Globus pallidus (tissue), 1 donor: ENCODE measurements at regions not wholly inside any gene's neighbourhood (a gene's known extent, or its start where the extent isn't known, plus 50 kb on each side); places are given as distances from the start of the nearest gene placed in this dataset.

ENCODE experiments used
- DNase-seq: peaks from one replicate; pipeline ENCODE4 v3.0.0-alpha.2; 2015; ENCODE audit warnings: low spot score

DNA sequence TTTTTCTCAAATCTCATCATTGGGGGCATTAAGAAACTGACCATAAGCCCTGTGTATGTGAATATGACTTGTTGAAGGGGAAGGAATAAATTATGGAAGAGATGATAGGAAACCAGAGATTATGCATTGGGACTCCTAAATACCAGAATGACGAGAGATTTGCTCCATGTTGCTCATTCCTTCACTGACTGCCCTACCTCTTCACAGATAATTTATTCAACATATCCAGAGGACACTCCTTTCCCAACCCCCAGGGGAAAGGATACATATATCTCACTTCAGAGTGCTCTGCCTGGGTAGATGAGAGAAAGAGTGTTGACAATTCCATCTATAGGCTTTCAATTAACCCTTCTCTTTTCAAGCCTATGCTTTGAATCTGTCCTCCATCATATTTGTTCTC is 145.3 kb upstream of the RHOBTB1 start:
- no peak for DNase-seq

DNA sequence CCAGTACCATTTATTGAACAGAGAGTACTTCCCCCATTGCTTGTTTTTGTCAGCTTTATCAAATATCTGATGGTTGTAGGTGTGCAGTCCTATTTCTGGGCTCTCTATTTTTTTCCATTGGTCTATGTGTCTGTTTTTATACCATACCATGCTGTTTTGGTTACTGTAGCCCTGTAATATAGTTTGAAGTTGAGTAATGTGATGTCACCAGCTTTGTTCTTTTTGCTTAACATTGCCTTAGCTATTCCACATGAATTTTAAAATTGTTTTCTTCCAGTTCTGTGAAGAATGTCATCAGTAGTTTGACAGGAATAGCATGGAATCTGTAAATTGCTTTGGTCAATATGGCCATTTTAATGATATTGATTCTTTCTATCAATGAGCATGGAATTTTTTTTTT is 140.5 kb upstream of the RHOBTB1 start:
- no peak for DNase-seq

DNA sequence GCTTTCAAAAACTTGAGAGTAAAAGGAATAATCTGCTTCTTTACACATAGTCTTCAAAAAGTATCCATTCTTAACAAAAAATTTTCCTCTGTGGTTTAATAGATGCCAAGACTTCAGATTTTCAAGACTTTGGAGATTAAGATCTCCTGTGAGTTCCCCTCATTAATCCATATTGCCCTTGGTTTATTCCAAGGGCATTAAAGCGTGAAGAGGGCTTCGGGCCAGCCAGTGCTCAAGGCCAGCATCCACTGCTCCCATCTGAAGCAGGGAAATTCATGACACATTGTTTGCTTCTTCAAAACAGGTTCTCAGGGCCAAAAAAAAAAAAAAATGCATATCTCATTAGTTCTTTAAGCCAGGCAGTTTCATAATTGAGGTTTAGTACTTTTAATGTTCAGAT is 137.3 kb upstream of the RHOBTB1 start:
- no peak for DNase-seq

DNA sequence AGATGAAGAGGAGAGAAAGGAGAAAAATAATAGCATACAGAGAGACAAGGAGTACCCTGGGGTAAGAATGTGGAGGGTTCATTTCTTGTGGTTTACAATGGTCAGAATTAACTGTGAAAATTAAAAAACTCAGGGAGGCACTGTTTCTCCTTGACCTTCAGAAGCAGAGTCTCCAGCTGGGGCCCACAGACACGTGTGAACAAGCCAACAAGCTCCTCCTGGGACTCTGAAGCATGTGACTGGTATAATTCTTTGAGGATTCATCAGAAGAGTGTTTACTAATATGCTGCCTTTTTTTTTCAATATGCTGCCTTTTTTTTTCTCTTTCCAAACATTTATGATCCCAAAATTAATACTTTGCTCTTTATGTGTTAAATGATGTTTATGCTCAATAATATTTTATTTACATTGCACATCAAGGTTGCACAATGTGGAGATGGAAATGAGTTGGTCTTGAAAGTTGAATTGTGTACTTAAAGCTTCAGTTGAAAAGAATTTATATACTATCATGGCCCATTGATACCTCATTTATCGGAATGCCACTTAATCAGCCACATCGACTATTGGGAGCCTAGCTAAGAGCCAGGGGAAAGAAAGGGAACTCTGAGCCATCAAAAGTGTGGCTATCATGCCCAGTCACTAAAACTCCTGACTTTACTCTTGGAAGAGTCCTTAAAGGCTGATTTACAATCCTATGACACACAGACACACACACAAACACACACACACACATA is 134.7 kb upstream of the RHOBTB1 start:
- DNase-seq = no peak

DNA sequence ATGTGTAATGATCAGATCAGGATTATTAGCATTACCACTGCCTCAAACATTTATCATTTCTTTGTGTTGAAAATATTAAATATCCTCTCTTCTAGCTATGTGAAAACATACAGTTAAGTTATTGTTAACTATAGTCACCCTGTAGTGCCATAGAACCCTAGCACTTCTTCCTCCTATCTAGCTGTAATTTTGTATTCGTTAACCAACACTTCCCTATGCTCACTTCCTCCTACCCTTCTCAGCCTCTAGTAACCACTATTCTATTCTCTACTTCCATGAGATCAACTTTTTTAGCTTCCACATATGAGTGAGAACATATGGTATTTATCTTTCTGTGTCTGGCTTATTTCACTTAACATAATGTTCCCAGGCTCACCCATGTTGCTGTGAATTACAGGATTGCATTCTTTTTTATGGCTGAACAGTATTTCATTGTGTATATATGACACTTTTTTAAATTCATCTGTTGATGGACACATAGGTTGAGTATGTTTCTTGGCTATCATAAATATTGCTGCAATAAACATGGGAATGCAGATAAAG is 132.7 kb upstream of the RHOBTB1 start:
- DNase-seq = no peak

DNA sequence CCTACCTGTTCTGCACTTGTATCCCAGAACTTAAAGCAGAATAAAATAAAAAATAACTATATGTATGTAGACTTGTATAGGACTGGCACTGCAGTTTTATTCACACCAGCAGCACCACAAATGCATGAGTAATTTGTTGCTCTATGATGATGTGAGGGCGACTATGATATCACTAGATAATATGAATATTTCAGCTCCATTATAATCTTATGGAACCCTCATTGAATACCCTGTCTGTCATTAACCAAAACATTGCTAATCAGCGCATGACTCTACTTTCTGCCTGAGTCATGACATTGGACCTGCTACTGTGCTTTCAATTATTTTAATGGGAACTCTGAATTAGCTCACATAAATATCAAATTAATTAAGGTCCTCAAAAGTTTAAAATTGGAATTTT is 129.4 kb upstream of the RHOBTB1 start:
- DNase-seq = no peak

DNA sequence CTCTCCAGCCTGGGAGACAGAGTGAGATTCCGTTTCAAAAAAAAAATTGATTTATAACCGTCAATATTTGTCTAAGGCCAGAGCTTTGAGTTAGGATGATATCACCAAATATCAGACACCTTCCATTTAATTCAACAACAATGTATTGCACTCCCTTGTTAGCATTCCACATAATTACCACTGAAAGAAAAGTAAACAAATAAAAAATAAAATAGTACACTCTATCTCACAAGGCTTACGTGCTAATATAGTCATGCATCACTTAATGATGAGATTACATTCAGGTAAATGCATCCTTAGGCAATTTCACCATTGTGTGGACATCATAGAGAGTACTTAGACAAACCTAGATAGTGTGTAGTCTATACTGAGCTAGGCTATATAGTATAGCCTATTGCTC is 127.6 kb upstream of the RHOBTB1 start:
- DNase-seq = no peak

DNA sequence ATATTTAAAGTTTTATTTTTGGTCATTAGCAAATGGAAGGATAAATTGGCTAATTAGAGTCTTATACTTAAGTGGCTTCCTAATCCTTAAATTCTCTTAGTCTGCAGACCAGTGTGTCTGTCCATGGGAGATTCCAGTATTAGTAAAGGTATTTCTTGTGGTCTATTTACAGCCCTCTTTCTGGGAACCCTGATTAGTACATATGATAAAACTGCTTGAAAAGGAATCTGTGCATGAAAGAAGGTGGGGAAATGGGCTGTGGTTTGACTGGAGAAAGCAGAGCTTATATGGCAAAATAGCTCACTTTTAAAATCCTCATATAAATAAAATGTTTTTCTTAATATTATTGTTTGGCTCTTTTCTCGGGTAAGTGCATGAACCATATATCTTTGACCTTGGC is 124.5 kb upstream of the RHOBTB1 start:
- no peak for DNase-seq

DNA sequence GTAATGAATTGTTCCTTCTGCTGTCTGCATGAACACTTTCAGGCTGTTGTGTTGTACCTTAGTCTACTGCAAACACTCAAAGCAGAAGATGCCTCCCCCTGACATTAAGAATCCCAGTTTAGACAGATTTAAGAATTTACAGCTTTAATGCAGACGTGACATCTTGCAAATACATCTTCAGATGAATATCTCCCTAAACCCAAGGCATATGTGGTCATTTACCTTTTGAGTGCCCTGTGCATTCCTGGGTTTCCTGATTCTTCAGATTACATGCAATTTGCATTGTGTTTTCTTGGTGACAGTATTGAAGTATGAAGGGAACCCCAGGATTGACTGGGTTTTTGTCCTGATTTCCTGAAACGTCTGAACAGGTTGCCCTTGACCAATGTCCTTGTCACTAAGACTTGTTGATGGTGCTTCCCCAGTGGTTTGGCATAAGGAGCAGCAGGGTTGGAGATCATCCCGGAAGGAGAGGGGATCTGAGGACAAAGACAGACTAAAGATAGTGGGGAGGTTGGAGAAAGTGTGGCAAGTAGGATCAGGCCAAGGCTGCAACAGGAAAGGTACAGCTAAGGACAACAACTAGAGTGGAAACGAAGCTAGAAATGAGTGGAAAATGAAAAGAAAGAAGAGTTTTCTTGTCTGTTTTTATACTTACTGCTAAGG is 123.8 kb upstream of the RHOBTB1 start:
- no peak for DNase-seq

DNA sequence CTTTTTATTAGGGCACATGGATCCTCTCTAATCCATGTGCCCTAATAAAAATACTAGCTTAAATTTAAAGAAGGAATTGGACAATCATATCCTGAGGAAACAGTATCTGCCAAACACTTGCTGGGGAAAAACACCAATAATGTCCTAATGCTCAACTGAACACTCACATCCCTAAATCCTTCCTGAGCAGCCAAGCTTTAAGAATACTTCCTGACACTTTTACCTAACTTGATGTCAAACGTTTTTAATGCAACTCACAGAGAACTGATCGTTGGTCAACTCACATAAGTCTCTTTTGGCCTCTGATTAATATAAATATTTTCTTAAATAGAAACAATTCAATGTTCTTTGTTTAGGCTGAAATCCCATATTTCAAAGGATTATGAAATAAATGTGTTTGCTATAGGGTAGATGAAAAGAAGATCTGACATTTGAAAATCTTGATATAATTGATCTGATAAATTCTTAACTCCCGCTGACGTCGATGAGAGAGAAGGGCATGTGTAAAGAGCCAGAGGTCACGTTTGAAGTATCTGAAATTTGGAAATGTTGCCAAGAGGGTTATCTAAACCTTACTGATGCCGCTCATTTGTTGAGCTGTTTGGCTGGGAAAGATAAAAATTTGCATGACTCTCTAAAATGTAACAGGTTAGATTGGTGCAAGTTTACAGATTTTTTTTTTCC is 122.8 kb upstream of the RHOBTB1 start:
- no peak for DNase-seq

DNA sequence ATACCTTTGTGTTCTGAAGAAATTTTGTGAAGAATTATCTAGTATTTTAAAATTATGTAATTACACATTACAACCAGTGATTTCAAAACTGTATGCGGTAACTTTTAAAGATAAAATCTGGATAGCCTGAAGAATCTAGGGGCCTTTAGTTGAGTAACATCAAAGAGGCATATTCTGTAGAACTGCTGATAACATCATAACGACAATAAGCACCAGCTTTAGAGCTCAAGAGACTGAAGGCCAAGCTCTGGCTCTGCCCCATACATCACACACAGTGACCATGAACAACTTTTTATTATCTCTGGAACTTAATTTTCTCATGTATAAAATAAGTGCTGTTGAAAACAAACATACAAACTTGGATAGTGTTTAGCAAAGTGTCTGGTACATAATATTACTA is 121.1 kb upstream of the RHOBTB1 start:
- no peak for DNase-seq

DNA sequence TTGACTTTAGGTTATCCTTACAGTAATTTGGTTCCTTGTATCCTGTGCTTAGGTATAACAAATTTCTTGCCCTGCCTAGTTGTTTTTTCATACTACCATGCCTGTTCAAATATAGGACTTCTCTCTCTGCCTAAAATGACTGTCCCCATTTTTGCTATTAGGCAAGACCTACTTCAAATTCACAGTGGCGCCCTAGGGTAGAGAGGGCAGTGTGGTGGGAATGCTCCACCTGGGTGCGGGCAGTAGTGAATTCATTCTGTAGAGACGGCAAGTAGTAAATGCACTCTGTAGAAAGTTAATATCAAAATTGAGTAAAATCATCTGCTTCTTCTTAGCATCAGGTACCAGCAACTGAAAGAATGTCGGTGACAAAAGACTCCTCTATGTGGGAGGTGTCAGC is 120.4 kb upstream of the RHOBTB1 start:
- no peak for DNase-seq

DNA sequence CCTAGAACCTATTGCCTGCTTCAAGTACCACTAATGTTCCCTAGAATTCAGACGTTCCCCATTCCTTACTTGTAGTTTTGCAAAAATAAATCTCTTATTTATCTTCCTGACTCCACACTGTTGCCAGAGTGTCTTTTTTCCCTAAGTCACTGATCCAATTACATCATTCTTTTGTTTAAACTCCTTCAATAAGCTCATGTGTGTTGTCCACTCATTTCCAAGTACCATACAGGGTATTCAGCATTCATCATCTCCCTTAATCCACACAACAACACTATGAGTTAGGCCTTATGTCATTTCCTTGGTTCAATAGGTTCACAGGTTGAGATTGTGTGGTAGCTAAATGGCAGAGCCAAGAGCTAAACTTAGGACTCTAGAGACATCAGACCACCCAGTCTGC is 119.9 kb upstream of the RHOBTB1 start:
- peak; percentile 9 for DNase-seq

DNA sequence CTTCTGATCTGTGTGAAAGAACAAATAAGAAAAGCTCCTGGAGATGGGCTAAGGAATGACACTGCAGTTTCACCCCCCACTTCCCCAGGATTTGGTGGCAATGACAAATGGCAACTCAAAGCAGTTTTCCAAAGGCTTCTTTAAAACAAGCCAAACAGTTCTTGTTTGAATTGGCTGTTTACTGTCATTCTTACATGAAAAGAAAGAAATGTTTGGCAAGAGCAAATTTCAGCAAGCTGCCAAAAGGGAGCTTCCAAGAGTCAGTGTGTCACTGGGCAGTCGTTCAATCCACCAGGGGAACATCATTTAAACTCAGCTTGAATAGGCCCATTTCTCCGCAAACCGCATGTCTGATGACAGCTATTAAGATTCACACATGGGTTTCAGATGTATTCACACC is 119.0 kb upstream of the RHOBTB1 start:
- DNase-seq = peak; percentile 66

DNA sequence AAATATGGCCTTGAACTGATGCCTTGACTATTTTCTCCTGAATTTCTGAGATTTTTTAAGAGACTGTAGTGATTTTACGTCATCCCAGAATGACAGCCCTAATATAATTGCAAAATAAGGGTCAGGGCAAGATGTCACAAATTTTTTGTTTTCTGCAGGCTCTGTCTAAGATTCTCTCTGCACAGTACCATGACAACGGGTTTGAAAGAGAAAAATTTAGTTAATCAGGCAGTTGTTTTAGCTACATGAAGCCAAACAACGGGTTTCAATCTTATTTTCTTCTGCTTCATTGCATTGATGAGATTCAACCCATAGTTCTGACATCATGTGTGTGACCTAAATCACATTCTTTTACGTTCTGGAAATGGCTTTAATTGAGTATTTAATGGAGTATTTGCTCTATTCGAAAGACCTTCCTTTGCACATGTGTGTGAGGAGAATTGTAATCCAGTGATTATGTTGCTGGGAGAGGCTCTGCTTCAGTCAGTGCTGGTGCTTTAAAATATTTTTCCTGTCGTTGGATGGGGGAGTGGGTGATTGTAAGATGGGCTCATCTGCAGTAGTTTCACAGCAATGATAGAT is 118.0 kb upstream of the RHOBTB1 start:
- no peak for DNase-seq

DNA sequence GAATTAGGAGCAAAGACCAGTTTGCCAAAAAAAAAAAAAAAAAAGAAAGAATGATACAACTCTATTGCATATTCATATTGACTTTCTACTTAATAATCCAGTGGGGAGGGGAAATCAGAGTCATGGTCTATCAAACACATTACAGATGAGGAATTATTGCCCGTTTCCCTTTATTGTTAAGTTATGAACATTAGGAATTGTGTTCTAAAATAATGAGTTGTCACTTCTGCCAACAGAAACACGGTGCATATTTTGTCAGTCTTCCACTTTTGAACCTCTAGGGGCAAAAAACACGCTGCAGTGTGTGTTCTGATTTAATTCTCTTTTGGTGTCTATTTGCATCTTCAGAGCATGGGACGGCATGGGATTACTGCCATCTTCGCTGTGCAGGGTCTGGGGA is 115.7 kb upstream of the RHOBTB1 start:
- DNase-seq = no peak

DNA sequence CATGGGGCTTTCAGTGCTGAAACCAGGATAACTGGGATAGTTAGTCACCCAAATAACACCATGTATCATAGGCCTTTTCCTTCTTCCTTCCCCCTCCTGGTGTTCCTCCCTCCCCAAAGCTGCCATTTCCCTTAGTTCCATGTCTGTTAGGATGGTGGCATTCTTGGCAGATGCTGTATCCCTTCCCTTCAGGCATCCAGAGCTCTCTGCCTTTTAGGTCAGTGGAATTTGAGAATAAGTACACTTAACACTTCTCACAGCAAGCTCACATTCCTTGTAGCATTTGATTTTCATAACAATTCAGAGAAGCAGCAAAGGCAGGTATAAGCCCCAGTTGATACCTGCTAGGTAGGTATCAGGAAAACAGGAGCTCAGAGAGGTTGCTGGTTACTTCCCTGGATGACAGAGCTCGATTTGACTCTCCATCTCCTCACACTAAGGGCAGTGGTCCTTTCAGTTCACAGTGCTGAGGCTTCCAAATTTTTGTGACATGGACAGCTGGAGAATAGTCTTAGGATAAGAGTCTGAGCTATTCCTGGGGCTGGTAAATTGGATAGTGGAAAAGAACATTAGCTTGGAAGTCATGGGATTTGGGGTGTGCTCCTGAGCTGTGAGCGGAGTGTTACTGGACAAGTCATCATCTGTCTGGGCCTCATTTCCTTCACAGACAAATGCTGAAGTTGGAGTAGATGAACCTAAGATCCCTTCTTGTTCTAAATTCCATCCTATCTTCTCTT is 108.7 kb upstream of the RHOBTB1 start:
- no peak for DNase-seq

DNA sequence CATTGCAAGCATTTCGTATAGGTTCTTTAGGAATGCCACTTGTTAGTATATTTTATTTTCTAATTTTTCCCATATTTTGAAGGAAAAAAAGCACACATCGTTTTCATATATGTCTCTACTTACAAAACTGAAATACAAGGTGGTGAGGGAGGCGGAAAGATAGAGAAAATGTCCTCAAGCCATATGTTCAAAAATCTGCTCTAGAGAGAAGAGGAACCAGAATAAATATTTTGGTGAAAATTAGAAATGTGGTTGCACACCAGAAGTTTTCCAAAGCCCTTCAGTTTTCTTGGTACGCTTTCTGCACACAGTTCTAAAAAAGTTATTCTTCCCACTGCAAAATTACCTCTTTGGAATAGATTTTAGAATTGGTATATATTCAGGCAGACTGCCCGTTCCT is 107.4 kb upstream of the RHOBTB1 start:
- DNase-seq = no peak

DNA sequence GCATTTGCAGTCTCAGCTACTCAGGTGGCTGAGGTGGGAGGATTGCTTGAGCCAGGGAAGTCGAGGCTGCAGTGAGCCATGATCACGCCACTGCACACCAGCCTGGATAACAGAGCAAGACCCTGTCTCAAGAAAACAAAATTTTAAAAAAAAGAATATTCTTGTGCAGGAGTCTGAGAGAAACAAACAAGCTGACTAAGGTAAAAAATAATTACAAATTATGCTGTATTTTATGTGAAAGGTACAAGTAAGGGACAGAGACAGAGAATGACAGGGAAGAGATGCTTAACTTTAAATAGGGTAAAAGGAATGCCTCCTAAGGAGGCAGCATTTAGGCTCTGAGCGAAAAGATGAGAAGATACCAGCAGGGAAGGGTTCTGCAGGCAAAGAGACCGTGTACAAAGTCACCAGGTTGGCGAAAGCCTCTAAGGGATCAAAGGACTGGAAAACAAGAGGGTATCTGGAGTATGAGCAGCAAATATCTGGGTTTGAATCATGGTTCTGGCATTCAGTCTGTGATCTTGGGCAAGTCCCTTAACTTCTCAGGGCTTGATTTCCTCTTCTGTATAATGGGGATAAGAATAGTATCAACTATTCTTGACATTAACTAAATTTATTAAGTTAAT is 106.2 kb upstream of the RHOBTB1 start:
- no peak for DNase-seq

DNA sequence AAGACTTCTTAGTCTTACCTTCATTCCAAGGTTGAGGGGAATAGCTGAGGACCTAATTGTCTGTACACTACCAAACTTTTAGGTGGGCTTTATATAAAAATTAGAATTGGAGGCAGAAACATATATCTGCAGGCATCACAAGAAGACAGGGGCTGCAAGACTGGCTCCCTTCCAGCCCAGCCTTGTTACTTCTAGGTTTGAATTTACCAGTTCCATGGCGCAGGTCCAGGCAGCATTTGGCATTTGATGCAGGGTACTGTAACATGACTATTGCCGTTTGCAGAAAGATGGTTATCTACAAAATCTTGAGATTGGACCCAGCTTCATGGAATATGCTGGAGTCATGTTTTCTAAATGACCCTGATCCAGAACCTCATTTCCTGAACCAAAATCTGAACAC is 105.4 kb upstream of the RHOBTB1 start:
- DNase-seq = no peak

DNA sequence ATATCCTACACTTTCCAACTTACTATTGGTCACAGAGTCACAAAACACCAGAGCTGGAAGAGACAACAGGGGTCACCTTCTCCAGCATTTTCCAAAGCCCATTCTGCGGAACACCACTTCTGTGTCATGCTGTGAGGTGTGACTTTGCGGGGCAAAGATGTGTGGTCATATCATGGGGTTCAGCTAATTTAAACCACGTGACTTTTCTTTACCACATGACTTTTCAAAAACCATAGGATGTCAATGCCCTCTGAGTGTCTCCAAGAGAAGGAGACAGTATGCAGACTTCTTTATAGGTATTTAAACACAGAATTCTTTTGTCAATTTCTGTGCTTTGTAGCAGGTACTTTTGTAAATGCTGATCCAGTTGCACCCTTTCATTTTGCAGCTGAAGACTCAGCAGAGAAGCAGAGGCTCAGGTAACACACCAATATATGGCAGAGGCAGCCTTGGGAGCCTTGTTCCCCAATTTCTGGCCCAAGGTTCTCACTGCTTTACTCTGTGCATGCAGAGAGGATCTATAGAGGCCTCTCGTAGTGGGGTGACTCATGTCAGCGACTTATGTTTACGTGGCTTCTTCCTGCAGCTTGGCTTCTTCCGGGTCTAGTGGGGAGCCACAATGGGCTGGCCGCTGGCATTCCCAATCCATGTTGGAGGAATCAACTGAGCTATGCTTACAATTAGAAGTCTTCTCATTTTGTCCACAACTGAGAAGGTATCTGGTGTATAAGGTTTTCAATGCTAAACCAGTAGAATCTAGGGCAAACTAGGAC is 104.0 kb upstream of the RHOBTB1 start:
- DNase-seq = no peak
